HEK293 (cell line): ENCODE measurements at regions not wholly inside any gene's neighbourhood (a gene's known extent, or its start where the extent isn't known, plus 50 kb on each side); places are given as distances from the start of the nearest gene placed in this dataset.

Source experiments
- CTCF ChIA-PET: fragments of 350-600 bp; formaldehyde crosslinking; extraction: SDS; loops from one replicate; lab custom pipeline; 2021; ENCODE audit warnings: antibody characterized with exemption; lab: Yijun Ruan, JAX
- POLR2A ChIA-PET: fragments of 300-600 bp; formaldehyde crosslinking; extraction: SDS; loops from one replicate; lab custom pipeline; 2020; ENCODE audit warnings: antibody characterized with exemption, inconsistent platforms; lab: Yijun Ruan, JAX
- H3K27ac ChIP-seq: fragments of 200-500 bp; sonication (Bioruptor generic); 2 replicates; pipeline ENCODE4 v1.5.1; 2014; ENCODE audit warnings: low read depth, low read length, control low read depth, inconsistent platforms; ENCODE audit errors: extremely low read depth
- H3K36me3 ChIP-seq, 2 experiments: fragments of 200-500 bp in 1 of 2; sonication (Bioruptor generic) in 1 of 2; 1 replicate in 1 of 2; 2 replicates in 1 of 2; pipeline ENCODE4 v1.5.1; 2014 to 2017; ENCODE audit warnings: inconsistent platforms in 2 of 2, low read length in 2 of 2; ENCODE audit not compliant: control insufficient read depth in 2 of 2, insufficient read depth in 1 of 2
- H3K4me1 ChIP-seq: fragments of 200-500 bp; sonication (Bioruptor generic); 2 replicates; pipeline ENCODE4 v1.5.1; 2014; ENCODE audit warnings: mild to moderate bottlenecking, low read length, inconsistent platforms; ENCODE audit not compliant: control insufficient read depth, insufficient read depth
- H3K4me3 ChIP-seq: 2 replicates; pipeline ENCODE4 v1.5.1; 2011; ENCODE audit warnings: low read depth, mild to moderate bottlenecking, control low read depth, low read length, moderate library complexity
- H3K9me3 ChIP-seq: fragments of 200-500 bp; sonication (Bioruptor generic); 2 replicates; pipeline ENCODE4 v1.5.1; 2014; ENCODE audit warnings: low read depth, low read length, inconsistent platforms; ENCODE audit not compliant: control insufficient read depth, insufficient read depth
- GLIS2 ChIP-seq: fragments of 450-650 bp; formaldehyde crosslinking; IDR thresholded peaks from 2 replicates; pipeline ENCODE4 v1.5.1; 2016; ENCODE audit warnings: missing biosample characterization, missing genetic modification characterization
- HOXC10 ChIP-seq: sonication (generic); formaldehyde crosslinking; IDR thresholded peaks from 2 replicates; pipeline ENCODE4 v1.8.1; 2023; ENCODE audit warnings: mild to moderate bottlenecking, missing genetic modification reagents
- HOXD13 ChIP-seq: sonication (generic); formaldehyde crosslinking; IDR thresholded peaks from 2 replicates; pipeline ENCODE4 v1.8.0; 2022; ENCODE audit warnings: missing genetic modification reagents, borderline replicate concordance
- PRDM6 ChIP-seq: fragments of 450-650 bp; formaldehyde crosslinking; IDR thresholded peaks from 2 replicates; pipeline ENCODE4 v1.5.1; 2017; ENCODE audit warnings: missing biosample characterization, missing genetic modification characterization
- REST ChIP-seq: fragments of 450-650 bp; formaldehyde crosslinking; IDR thresholded peaks from 2 replicates; pipeline ENCODE4 v1.5.1; 2016; ENCODE audit warnings: missing biosample characterization, missing genetic modification characterization
- TCF7L2 ChIP-seq: IDR thresholded peaks from 2 replicates; pipeline ENCODE4 v1.6.1; 2011; ENCODE audit warnings: low read depth, mild to moderate bottlenecking, inconsistent platforms, low read length, moderate library complexity, borderline replicate concordance
- ZFHX2 ChIP-seq: fragments of 450-650 bp; formaldehyde crosslinking; conservative IDR thresholded peaks from 2 replicates; pipeline ENCODE4 v1.5.1; 2016; ENCODE audit warnings: missing biosample characterization, missing genetic modification characterization
- ZFP37 ChIP-seq: fragments of 450-650 bp; formaldehyde crosslinking; IDR thresholded peaks from 2 replicates; pipeline ENCODE4 v1.5.1; 2016; ENCODE audit warnings: missing biosample characterization, missing genetic modification characterization
- ZFP69B ChIP-seq: fragments of 450-650 bp; formaldehyde crosslinking; IDR thresholded peaks from 2 replicates; pipeline ENCODE4 v1.5.1; 2016; ENCODE audit warnings: missing biosample characterization, missing genetic modification characterization
- ZNF140 ChIP-seq: fragments of 450-650 bp; formaldehyde crosslinking; IDR thresholded peaks from 2 replicates; pipeline ENCODE4 v1.5.1; 2016; ENCODE audit warnings: missing biosample characterization, missing genetic modification characterization
- ZNF146 ChIP-seq: fragments of 450-650 bp; formaldehyde crosslinking; IDR thresholded peaks from 2 replicates; pipeline ENCODE4 v1.5.1; 2016; ENCODE audit warnings: missing biosample characterization, missing genetic modification characterization
- ZNF2 ChIP-seq: fragments of 450-650 bp; formaldehyde crosslinking; IDR thresholded peaks from 2 replicates; pipeline ENCODE4 v1.5.1; 2016; ENCODE audit warnings: missing biosample characterization, missing genetic modification characterization
- ZNF214 ChIP-seq: fragments of 450-650 bp; formaldehyde crosslinking; IDR thresholded peaks from 2 replicates; pipeline ENCODE4 v1.5.1; 2017; ENCODE audit warnings: missing biosample characterization, mild to moderate bottlenecking, missing genetic modification characterization, borderline replicate concordance
- ZNF223 ChIP-seq: fragments of 450-650 bp; formaldehyde crosslinking; IDR thresholded peaks from 2 replicates; pipeline ENCODE4 v1.5.1; 2016; ENCODE audit warnings: missing biosample characterization, missing genetic modification characterization
- ZNF24 ChIP-seq: fragments of 450-650 bp; formaldehyde crosslinking; IDR thresholded peaks from 2 replicates; pipeline ENCODE4 v1.5.1; 2016; ENCODE audit warnings: missing biosample characterization, missing genetic modification characterization
- ZNF280D ChIP-seq: fragments of 450-650 bp; formaldehyde crosslinking; IDR thresholded peaks from 2 replicates; pipeline ENCODE4 v1.5.1; 2016; ENCODE audit warnings: missing biosample characterization, missing genetic modification characterization
- ZNF292 ChIP-seq: fragments of 450-650 bp; formaldehyde crosslinking; IDR thresholded peaks from 2 replicates; pipeline ENCODE4 v1.5.1; 2016; ENCODE audit warnings: low read depth, missing biosample characterization, missing genetic modification characterization, borderline replicate concordance
- ZNF423 ChIP-seq: fragments of 450-650 bp; formaldehyde crosslinking; IDR thresholded peaks from 2 replicates; pipeline ENCODE4 v1.5.1; 2016; ENCODE audit warnings: missing biosample characterization, missing genetic modification characterization
- ZNF521 ChIP-seq: fragments of 450-650 bp; formaldehyde crosslinking; IDR thresholded peaks from 2 replicates; pipeline ENCODE4 v1.5.1; 2017; ENCODE audit warnings: missing biosample characterization, mild to moderate bottlenecking, missing genetic modification characterization
- ZNF555 ChIP-seq: fragments of 450-650 bp; formaldehyde crosslinking; conservative IDR thresholded peaks from 2 replicates; pipeline ENCODE4 v1.5.1; 2017; ENCODE audit warnings: missing biosample characterization, mild to moderate bottlenecking, missing genetic modification characterization, inconsistent platforms
- ZNF558 ChIP-seq: fragments of 450-650 bp; formaldehyde crosslinking; IDR thresholded peaks from 2 replicates; pipeline ENCODE4 v1.5.1; 2016; ENCODE audit warnings: missing biosample characterization, missing genetic modification characterization
- ZNF596 ChIP-seq: fragments of 450-650 bp; IDR thresholded peaks from 2 replicates; pipeline ENCODE4 v1.5.0; 2018; ENCODE audit warnings: missing biosample characterization, mild to moderate bottlenecking, missing genetic modification characterization, moderate library complexity
- ZNF626 ChIP-seq: fragments of 450-650 bp; sonication (Bioruptor Pico); formaldehyde crosslinking; IDR thresholded peaks from 2 replicates; pipeline ENCODE4 v1.5.1; 2018; ENCODE audit warnings: missing biosample characterization, missing genetic modification characterization, inconsistent platforms
- ZNF677 ChIP-seq: fragments of 450-650 bp; IDR thresholded peaks from 2 replicates; pipeline ENCODE4 v1.5.0; 2018; ENCODE audit warnings: missing biosample characterization, mild to moderate bottlenecking, missing genetic modification characterization, moderate library complexity
- TF ChIP-seq, protein P1 (sequence below): fragments of 450-650 bp; formaldehyde crosslinking; IDR thresholded peaks from 2 replicates; pipeline ENCODE4 v1.5.1; 2016; ENCODE audit warnings: missing biosample characterization, missing genetic modification characterization

GRCh38 chr11:80163441-80163840 is 722.6 kb upstream of the TENM4 start (continued):
- TF ChIP-seq, protein P1, sequence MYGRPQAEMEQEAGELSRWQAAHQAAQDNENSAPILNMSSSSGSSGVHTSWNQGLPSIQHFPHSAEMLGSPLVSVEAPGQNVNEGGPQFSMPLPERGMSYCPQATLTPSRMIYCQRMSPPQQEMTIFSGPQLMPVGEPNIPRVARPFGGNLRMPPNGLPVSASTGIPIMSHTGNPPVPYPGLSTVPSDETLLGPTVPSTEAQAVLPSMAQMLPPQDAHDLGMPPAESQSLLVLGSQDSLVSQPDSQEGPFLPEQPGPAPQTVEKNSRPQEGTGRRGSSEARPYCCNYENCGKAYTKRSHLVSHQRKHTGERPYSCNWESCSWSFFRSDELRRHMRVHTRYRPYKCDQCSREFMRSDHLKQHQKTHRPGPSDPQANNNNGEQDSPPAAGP: no peak
- TF ChIP-seq HOXD13 (CRISPR knock-in tag) (no peak), ZNF146 (tag by site-specific recombination) (no peak), PRDM6 (tag by site-specific recombination) (no peak), ZNF555 (no peak), ZFP37 (tag by site-specific recombination) (no peak), ZNF677 (tag by site-specific recombination) (no peak), ZFP69B (tag by site-specific recombination) (no peak), ZNF214 (tag by site-specific recombination) (no peak), ZNF292 (tag by site-specific recombination) (no peak), TCF7L2 (no peak)

DNA sequence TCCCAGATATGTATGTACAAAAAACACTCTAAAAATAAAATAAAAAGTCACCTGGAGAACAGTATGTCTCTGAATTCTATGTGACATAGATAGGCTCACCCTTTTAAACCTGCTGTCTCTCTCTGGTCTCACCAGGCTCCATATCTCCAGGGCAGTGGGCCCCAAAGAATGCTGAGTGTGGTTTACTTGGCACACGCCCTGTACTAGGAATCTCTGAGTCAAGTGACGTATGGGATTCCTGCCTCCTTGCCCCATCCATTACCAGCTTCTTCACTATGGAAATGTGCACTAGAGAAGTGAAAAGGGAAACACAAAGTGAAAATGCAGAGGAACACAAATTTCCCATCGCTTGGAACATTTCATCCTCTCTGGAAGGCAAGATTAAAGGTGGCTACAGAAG is 722.2 kb upstream of the TENM4 start:
- Histone ChIP-seq H3K36me3 (no peaks in the 10 kb centered on the region), H3K27ac (no peak overlapping the region), H3K4me3 (no peak overlapping the region), H3K9me3 (no peaks in the 10 kb centered on the region), H3K4me1 (no peaks in the 10 kb centered on the region)
- ChIA-PET CTCF (no interaction called here), POLR2A (no interaction called here)
- TF ChIP-seq HOXC10 (CRISPR knock-in tag) (no peak), ZFHX2 (no peak), REST (tag by site-specific recombination) (no peak), ZNF558 (tag by site-specific recombination) (no peak), ZNF24 (tag by site-specific recombination) (no peak), ZNF626 (tag by site-specific recombination) (no peak), ZNF140 (tag by site-specific recombination) (no peak), ZNF521 (tag by site-specific recombination) (no peak), ZNF292 (tag by site-specific recombination) (no peak), GLIS2 (tag by site-specific recombination) (no peak), ZNF596 (tag by site-specific recombination) (no peak), ZNF423 (tag by site-specific recombination) (no peak), ZNF280D (tag by site-specific recombination) (no peak), ZFP37 (tag by site-specific recombination) (no peak), ZNF2 (tag by site-specific recombination) (no peak), ZNF223 (tag by site-specific recombination) (no peak)
- TF ChIP-seq, protein P1: no peak
